EH (cell line): ENCODE measurements at regions not wholly inside any gene's neighbourhood (a gene's known extent, or its start where the extent isn't known, plus 50 kb on each side); places are given as distances from the start of the nearest gene placed in this dataset.

Experiments
- DNase-seq: peaks from one replicate; pipeline ENCODE4 v3.0.0-alpha.2; 2015; ENCODE audit warnings: low read depth

DNA sequence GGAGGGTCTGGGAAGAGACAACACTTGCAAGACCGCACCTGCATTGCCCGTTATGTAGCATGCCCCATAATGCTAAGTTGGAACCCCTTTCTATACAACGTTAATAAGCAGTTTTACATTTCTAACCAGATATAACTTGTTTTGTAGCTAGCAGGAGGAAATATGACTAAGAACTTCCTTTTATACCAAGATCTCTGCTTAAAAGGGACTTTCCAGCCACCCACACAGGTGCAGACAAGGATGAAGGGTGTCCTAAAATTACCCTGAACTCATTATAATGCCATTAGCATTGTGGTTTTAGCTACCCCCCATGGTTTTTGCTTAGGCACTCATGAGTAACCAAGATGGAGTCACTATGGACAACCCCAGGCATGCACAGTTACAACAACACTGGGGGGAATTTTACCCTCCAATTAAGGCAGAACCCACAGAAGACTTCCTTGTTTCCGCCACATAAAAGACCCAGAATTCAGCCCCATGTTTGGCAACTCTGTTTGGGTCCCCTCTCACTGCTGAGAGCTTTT, 362.8 kb downstream of the CBLN2 start:
- no peak for DNase-seq

DNA sequence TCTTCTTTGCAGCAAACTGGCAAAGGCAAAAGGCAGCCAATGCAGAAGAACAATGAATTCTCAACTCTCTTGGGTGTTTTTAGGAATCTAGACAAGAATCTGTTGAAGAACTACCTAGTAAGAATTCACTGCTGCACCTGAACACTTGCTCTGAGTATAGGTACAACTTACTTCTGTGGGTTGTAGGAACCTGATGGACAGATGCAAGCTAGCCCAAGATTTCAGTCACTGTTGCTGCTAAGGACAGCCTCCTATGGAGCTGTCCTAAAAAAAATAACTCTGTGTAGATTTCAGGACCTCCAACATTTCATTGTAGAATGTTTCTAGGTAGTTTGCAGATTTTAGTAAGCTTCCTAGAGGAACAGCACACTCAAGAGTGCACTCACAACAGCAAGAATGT, 363.5 kb downstream of the CBLN2 start:
- DNase-seq: no peak

DNA sequence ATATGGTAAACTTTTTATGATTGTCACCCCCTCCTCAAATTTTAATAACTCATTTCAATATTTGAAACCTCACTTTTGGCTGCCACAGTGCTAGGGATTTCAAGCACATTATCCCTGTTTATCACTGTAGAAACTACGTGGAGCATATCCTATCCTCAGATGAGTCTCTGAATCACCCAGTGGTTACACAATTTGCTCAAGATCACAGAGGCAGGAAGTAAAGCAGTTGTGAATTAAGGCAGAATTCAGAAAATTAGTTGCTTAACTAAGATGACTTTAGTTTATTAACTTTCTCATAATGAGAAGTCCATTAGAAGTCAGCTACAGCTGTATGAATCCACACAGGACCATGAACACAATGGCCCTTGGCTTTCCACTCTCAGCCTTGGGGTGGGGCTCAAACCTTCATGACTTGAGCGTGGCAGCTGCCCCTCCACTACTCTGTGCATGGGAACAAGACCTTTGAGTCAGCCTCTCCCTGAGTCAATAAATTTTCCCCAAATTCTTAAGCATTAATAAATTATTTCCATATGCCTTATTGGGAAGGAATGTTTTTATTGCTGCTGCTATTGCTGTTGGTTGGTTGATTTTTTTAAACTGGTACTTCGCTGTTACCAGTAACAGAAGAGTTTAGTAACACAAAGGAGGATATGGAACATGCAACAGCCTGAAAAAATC, 369.0 kb downstream of the CBLN2 start:
- no peak for DNase-seq

DNA sequence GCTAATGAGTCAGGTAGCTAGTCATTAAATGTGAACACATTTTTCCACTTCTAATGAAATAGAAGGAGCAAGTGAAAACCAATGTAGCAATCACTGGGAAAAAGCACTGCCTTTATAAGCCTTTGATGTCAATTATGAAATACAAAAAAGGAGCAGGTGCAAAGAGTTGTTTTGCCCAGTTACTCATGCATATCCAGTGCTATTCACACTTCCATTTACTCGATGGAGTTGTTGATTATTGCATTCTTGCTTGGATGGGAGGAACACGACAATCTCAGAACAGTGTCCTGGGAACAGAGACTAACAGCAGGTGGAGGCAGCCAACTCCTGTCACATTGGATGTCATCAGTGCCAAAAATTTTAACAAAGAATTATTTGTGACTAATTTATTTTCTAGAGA, 372.5 kb downstream of the CBLN2 start:
- no peak for DNase-seq

DNA sequence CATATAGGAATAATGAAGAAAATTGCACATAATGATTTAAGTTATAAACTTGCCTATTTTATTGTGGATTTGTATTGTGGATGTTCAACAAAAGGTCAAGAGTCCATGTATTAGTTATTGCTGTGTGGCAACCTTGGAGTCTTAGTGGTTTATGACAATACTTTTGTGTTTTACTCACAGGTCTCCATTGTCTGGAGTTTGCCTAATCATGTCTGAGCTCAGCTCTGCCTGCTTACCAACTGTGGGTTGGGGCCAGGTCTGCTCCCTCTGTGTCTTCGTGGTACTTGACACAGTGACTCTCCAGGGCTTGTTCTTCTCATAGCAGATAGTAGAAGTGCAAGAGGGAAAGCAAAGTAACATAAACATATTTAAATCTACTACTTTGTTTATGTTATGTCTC, 382.5 kb downstream of the CBLN2 start:
- no peak for DNase-seq

DNA sequence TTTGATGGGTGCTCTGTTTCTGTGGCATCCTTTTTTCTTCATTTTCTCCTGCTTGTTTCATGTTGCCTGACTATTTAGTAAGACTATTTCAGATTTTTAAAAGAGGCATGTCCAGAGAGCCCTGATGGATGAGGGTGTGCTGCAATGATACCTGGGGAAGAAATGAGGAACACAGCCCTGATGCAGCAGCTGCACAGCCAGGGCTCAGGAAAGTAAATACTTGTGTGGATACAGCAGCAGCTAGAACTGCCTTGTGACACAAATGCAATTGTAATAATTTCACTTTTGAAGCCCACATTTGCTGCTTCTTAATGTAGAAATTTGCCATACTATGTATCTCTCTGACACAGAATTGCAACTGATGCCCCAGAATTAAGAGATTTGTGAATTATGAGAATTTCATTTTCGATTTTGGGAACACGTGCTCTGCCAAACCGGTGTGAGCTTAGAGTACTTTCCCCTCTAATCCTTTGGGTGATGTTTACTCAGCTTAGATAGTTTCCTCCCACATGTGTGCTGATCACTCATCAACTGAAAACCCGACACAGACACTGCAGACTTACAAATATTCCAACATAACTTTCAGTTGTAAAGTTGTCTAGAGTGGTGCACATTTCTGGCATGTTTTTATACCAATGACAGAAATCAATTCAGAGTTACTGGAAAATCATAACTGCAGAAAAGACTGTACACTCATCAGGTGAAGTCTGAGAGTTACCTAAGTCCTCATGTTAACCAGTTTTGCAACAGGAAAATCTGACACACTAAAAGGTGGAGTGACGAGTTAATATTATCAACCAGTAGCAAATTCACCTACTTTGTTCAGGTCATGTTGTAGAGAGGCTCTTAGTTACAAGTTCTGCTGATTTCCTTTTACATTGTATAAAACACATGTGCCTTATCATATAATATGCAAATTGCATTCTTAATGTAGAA, 383.4 kb downstream of the CBLN2 start:
- no peak for DNase-seq

DNA sequence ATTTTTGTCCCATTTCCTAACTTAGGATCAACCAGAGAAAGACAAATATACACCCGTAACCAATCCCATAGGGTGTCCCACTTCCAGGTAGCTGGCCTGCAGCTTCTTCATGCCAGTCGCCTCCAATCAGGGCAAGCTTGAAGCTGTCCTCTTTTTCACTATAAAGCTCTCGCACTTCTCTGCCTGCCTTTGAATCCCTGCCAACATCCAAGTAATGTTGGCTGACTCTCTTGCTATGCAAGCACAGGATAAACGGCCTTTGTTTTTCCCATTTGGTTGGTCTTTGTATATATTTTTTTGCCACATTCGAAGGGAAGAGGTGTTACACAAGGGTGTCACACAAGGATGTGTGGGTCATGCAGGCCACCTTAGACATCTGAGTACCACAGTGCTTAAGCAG, 388.8 kb downstream of the CBLN2 start:
- no peak for DNase-seq

DNA sequence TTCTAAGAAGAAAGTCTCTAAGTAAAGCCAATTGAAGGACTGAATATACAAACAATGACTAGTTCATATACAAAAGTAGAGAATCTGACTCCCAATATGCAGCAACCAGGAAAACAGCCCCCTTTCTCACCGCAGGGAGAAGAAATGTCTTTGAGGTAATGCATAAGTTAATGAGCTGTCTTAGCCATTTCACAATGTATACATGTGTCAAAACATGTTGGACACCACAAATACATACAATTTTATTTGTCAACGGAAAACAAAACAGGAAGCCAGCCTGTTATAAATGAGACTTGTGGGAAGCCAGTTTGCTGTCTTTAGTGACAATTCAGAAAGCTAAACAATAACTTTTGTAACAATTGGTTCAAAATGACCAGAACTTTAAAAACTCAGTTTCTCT, 389.2 kb downstream of the CBLN2 start:
- DNase-seq: no peak

DNA sequence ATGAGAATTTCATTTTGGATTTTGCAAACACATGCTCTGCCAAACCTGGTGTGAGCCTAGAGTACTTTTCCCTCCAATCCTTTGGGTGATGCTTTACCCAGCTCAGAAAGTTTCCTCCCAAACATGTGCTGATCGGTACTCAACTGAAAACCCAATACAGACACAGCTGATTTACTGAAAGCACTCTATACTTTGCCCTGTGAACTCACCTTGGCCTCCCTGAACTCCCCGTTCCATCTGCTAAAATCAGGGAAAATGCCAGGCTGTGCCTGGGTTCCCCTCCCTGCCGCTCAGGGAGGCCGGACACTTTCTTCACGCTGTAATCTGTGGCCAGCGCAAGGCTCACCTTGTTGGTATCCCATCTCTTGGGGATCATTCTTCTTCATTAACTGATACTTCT, 391.2 kb downstream of the CBLN2 start:
- no peak for DNase-seq

DNA sequence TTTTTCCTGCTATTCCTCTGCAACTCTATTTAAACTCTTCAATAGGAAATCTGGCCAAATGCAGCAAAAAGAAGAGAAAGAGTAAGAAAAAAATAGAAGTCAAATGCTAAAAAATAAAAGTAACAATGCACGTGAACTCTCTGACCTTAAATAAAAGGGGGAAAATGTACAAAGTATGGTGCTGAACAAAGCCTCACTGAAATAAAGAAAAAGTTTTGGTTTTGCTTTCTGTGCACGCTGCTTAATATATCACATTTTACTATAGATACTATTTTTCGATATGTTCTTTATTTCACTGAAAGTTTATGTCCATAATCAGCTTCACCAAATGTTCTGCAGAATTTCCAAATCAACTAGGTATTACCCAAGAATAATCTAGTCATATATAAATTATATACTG, 396.3 kb downstream of the CBLN2 start:
- DNase-seq: no peak

DNA sequence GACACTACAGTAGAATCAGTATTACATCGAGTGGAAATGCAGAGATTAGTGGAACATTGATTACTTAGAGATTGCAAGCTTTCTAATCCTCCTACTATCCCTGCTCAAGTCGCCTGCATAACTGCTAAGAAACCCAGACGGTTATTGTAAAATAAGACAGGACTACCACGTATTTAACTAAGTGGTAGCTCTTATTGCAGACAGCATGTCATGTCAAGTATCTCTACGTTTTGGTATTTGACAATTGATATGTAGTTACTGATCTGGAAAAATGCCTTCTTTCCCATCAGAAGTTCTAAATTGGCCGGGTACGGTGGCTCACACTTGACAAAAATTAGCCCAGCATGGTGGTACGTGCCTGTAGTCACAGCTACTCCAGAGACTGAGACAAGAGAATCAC, 404.1 kb downstream of the CBLN2 start:
- DNase-seq: no peak

DNA sequence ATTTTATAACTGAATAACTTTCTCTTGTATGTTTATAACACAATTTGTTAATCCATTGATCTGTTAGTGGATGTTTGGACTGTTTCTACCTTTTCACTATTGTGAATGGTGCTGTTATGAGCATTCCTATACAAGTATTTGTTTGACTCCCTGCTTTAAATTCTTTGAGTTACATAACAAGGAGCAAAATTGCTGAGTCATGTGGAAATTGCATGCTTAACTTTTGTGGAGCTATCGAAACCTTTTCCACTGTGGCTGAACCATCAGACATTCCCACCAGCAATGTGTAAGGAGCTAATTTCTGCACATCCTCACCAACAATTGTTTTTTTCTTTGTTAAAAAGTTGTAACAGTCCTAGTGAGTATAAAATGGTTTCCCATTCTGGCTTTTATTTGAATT, 415.5 kb downstream of the CBLN2 start:
- no peak for DNase-seq

DNA sequence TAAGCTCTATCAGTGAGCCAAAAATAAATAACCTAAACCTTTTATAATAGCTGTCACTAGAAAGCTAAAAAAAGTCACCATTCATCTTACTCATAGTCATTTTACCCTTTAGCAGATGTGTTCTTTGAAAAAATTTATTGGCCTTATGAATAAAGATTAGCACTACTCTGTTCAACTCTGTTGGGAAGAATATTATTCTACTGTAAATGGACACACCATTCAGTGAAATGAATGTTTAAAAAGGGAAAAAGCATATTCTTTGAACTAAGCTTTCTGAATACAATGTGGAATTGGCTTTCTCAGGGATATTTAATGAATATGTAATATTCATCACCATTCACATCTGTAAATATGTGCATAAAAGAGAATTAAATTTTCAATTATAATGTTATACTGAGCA, 422.0 kb downstream of the CBLN2 start:
- no peak for DNase-seq

DNA sequence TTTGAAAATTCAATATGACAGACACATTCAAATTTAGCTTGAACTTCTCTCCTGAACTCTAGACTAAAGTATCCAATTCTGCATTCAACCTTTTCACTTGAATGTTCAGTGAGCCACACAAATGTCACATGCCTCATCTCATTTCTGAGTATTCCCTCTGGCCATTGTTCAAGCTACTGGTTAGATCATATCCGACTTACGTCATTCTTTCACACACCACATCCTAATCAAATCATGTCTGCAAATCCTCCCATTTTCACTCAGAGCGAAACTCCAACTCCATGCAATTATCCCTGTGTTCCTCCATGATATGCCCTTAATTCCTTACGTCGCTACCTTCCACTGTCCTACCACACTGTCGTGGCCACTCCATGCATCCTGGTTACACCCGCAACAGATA, 425.1 kb downstream of the CBLN2 start:
- DNase-seq: no peak

DNA sequence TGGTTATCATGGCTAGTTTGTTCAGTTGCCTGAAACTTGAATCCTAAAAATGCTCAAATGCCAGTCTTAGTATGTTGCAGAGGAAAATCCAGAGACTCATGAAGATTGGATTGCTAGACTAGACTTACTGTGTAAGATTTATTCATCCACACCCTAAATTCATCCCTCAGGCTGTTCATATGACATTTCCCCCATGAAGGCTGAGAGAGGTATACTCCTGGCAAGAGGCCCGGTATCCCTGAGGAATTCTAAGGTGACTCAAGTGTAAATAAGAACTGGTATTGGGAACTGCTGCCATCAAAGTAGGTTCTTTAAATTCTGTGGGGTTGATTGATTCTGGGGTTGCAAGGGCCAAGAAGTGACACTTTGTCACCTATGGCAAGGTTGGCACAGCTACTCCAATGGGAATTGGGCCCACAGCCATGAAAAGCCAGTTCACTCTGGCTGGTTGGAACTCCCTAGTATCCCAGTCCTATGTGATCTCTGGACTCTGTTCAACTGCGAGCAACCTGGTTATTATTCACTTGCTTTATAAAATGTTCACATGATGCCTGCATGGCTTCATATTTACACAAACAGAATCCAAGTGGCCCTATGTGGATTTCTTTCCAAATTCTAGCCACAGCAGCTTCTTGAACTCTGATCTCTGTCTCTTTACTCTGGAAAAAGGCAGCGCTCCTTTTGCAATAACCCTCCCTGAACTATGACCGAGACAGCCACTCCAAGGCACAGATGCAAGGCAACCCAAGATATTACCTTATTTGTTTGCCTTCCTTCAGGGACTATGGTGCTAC, 429.1 kb downstream of the CBLN2 start:
- DNase-seq: no peak

DNA sequence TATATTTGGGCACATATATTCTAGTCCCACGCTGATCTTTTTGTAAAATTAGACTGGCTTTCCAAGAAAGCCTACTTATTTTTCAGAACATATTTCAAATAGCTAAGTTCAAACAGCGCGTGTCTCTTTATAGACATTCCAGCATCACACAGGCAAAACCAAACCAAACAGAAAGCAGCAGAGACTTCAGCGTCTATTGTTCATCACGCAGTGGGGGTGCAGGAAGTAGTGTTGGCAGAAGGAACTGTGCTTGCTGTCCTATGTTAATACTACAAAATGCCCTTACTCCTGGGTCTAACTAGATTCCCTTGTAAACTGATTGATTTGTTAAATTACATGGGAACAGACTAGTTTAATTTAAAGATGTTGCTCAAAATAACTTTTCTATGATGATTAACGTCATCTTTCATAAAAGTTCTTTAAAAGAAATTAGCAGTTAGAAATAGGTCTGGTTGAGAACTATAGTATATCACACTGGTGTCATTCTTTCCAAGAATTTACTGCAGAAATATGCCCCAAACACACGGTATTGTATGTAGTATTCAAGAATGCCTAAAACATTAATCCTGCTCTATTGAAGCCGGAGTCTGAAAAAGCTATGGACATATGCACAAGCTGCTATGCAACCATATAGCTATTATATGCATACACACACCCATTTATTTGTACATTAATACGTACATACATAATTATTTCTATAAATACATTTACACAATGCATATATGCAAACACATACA, 436.3 kb downstream of the CBLN2 start:
- no peak for DNase-seq

DNA sequence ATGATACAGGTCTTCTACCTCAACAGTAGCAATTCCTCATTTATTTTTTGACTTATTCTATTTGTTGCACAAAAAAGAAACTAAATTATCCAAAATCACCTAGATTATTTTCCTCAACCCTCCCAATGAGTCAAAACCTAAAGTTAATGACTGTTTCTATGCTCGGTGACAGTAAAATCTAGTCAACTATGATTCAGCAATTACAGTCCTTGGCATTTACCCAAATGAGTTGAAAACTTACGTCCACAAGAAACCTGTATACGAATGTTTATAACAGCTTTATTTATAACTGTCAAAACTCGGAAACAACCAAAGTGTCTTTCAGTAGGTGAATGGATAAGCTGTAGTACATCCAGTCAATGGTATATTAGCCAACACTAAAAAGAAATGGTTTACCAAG, 439.3 kb downstream of the CBLN2 start:
- no peak for DNase-seq

DNA sequence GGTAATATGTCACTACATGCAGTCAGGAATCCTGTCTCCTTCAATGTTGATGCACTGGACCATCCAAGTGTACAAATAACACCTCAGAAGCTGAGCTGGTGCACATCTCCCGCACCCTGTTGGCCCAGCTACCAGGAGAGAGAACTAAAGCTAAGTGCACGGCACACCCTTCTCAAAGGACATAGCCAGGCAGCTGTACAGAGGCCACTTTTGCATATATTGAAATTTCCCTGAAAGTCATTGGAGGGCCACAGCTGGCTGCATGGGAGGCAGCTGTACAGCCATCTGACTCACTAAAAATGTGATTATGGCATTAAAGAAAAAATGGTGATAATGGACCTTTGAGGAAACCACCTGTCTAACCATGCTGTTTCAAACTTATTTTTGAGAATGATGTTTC, 441.7 kb downstream of the CBLN2 start:
- no peak for DNase-seq

DNA sequence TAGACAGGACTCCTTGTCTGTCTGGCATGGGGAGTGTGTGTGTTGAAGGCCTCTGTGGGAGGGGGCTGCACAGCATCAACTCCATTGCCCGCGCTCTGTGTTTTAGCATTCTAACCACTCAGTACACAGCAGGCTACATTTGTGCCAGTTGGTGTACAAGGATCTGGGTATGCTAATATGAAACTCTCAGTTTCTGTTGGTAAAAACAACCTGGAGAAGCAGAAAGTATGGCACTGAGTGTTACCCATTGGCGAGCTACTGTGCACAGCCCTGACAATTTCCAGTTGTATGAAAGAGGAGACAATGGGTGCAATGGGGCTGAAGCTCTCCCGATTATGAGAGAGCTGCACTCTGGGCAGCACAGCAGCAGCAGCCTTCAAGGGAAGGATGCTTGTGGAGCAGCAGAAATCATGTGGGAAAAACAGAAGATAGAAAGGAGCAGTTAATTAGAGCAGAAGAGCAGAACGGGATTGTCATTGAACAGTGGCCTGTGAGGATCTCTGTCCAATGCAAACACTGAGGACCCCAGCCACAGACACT, 443.6 kb downstream of the CBLN2 start:
- no peak for DNase-seq

DNA sequence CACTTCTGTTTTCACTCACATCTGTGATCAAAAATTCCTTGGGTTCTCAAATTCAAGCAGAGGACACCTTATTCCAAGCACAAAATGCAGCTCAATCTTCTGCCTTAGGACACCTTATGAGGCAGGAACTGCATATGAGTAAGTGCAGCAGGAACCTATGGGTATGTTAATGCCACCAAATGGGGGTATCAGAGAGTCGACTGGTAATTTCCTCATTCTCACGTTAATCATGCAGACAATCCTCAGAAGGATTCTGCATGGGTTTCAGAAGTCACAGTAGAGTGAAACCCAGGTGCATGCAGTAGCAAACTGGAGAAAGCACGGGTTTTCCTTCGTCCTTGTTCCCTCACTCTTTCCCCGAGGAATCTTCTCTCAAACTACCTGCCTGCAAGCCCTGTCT, 452.8 kb downstream of the CBLN2 start:
- no peak for DNase-seq

DNA sequence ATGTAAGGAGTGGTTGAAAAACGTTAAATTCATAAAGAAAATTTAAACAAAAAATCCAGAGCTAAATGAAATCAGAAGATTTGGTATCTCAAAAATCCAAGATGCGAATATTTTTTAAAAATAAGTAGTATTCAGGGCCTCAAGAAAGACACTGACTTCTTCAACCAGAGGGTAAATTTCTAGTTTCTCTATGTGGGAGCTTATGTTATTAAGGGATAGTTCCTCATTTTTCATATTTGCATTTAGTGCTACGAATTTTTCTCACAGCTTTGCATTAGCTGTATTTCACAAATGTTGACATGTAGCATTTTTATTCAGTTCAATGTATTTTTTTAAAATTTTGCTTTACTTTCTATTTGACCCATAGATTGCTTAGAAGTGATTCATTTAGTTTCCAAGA, 454.7 kb downstream of the CBLN2 start:
- DNase-seq: no peak

DNA sequence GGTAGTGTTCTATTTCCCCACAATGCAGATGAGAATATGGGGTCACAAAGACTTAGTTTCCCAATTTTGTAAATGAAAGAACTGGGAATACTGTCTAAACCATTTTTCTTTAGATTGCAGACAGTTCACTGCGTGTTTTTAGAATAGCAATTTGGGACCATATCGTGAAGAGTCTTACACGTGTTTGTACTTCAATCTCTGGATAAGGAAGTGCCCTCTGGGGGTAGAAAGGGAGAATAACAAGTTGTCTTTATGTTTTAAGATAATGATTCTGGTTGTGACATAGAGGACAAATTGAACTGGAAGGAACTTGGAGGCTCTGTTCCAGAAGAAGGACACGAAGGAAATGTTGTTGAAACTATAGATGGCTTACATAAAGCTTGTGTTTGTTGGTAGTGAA, 457.7 kb downstream of the CBLN2 start:
- no peak for DNase-seq
